Fibroblast of lung (primary cell): ENCODE measurements at regions not wholly inside any gene's neighbourhood (a gene's known extent, or its start where the extent isn't known, plus 50 kb on each side); places are given as distances from the start of the nearest gene placed in this dataset.

ENCODE experiments used
- EZH2 ChIP-seq: IDR thresholded peaks from 2 replicates; pipeline ENCODE4 v1.5.1; 2012; ENCODE audit warnings: low read length, control low read depth, mild to moderate bottlenecking; ENCODE audit errors: missing control alignments
- TF ChIP-seq, protein P1 (sequence below), 2 donors: IDR thresholded peaks in 1 of 2; conservative IDR thresholded peaks in 1 of 2; 1 replicate in 1 of 2; 2 replicates in 1 of 2; pipeline ENCODE4 v1.5.1; 2011 to 2012; ENCODE audit warnings: low read length in 2 of 2, control low read depth in 1 of 2, inconsistent platforms in 1 of 2, low read depth in 1 of 2, mild to moderate bottlenecking in 1 of 2

DNA sequence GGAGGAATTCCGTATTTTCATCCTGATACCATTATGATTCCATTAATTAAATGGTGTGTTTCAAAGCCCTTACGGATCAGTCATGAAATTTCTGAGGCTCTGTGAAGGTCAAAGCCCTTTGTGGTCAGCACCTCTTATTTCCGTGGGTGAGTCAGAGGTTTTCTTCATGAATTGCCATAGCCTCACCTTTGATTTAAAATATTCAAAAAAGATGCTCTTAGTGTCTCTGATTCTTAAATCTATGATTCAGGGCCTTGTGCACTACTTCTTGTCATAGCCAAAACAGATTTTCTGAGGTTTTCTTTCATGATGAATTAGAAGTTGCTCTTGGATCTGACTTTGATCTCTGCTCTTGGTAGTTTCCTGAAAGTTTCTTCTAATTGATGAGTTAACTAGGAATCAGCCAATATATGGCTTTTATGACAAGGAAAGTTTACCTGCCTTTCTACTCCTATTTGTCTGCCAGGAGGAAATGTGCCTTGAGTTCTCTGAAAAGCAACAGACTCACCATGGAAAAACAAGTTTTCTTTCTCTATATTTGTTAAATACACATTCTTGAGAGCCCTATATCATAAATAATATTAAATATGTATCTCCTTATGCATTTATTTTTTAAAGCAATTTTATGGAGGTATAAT lies 613.0 kb downstream of the UTRN start:
- TF ChIP-seq, protein P1, sequence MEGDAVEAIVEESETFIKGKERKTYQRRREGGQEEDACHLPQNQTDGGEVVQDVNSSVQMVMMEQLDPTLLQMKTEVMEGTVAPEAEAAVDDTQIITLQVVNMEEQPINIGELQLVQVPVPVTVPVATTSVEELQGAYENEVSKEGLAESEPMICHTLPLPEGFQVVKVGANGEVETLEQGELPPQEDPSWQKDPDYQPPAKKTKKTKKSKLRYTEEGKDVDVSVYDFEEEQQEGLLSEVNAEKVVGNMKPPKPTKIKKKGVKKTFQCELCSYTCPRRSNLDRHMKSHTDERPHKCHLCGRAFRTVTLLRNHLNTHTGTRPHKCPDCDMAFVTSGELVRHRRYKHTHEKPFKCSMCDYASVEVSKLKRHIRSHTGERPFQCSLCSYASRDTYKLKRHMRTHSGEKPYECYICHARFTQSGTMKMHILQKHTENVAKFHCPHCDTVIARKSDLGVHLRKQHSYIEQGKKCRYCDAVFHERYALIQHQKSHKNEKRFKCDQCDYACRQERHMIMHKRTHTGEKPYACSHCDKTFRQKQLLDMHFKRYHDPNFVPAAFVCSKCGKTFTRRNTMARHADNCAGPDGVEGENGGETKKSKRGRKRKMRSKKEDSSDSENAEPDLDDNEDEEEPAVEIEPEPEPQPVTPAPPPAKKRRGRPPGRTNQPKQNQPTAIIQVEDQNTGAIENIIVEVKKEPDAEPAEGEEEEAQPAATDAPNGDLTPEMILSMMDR (conservative IDR thresholded peaks at IDR 0.05 in 1 of 2, IDR thresholded peaks at IDR 0.05 in 1 of 2; ENCODE audit: low read depth in 1 of 2, low read length in 2 of 2) = no peak
- no peak for TF ChIP-seq EZH2
